NCI-H2081 (cell line): ENCODE measurements at regions not wholly inside any gene's neighbourhood (a gene's known extent, or its start where the extent isn't known, plus 50 kb on each side); places are given as distances from the start of the nearest gene placed in this dataset.
"Not testable (repeated sequence)": the region's sequence is repeated elsewhere in the genome, so short reads cannot be mapped to it uniquely, and the experiment has no call there.

Experiments used
- DNase-seq, 2 experiments: peaks; one replicate each; lab custom pipeline; 2025; lab: John Stamatoyannopoulos, UW

GRCh38 chr18:34480162-34480700 is 229.9 kb upstream of the DTNA start:
- DNase-seq: no peak

DNA sequence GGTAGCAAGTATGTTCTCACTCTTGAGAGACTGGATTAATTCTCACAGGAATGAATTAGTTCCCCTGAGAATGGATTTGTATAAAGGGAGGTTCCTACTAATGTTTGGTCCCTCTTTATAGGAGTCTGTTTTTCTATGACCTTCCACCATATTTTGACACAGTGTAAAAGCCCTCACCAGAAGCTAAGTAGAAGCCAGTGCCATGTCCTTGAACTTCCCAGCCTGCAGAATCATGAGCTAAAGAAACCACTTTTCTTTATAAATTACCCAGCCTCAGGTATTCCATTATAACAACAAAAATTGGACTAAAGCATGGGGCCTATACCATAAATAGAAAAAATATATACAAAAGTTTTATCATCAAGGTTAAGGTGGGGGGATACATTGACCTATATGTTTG is 227.9 kb upstream of the DTNA start:
- DNase-seq: no peak

DNA sequence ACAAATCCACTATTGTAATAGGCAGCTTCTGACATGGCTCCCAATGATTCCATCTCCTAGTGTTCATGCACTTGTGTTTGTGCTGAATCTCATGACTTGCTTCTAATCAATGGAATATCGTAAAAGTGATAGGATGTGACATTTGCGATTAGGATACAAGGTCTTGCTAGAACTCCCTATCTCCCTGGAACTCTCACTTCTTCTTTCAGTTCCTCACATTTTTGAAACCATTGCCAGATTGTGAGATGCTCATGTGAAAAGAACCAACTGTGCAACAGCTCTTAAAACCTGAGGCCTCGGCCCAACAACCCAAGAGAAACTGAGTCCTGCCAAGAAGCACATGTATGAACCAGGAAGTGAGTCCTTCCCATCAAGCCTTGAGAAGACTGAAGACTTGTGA is 226.9 kb upstream of the DTNA start:
- no peak for DNase-seq

- DNase-seq: no peak
Measured at GRCh38 chr18:34491719-34492118, 218.4 kb upstream of the DTNA start.

GRCh38 chr18:34492652-34493051 is 217.4 kb upstream of the DTNA start:
- DNase-seq: peak; percentile 19 to 53

GRCh38 chr18:34493099-34493544 is 217.0 kb upstream of the DTNA start:
- peak; percentile 86 to 93 for DNase-seq

- peak; percentile 40 to 66 for DNase-seq
Measured at GRCh38 chr18:34493566-34494358, 216.3 kb upstream of the DTNA start.

DNA sequence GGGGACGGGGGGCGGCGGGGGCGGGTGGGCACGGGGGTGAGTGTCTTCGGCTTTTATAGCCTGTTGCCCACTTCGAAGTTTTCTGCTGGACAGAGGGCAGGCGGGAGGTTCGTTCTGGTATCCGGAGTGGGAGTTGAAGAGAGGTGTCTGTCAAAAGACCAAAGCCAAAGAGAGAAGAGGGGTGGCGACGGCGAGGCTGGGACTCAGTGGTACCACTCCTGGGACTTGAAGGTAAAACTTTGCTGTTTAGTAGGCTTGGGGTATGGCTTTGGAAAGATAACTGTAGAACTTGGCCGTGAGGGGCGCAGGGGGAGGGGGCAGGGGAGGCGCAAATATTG is 215.8 kb upstream of the DTNA start:
- no peak for DNase-seq

DNA sequence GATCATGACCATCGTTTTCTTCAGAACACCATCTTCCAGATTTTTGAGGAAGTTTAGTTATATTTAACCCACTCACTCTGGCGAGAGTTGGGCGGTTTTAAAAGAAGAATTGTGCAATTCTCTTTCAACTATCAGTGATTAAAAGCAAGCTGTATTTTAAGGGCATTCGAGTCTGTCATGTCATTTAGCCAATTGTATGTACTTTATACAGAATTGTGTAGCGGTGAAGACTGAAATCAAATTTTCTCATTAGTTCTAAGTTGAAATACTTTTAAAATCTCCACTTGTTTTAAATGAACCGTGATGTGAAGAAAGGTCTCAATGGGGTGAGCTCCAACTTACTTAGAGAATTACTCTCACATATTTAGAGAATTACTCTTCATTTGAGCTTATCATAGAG is 214.6 kb upstream of the DTNA start:
- DNase-seq: no peak

DNA sequence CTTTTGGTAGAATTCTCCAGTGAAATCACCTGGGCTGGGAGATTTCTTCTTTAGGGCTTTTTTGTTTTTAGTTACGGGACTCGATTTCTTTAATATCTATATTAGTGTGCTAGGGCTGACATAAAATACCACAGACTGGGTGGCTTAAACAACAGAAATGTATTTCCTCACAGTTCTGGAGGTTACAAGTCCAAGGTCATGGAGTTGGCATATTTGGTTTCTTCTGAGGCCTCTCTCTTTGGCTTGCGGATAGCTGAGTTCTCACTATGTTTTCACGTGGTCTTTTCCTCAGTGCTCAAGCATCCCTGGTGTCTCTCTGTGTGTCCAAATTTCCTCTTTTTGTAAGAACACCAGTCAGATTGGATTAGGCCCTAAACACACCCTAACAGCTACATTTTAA is 208.5 kb upstream of the DTNA start:
- no peak for DNase-seq

GRCh38 chr18:34506198-34506597 is 203.9 kb upstream of the DTNA start:
- no peak for DNase-seq

DNA sequence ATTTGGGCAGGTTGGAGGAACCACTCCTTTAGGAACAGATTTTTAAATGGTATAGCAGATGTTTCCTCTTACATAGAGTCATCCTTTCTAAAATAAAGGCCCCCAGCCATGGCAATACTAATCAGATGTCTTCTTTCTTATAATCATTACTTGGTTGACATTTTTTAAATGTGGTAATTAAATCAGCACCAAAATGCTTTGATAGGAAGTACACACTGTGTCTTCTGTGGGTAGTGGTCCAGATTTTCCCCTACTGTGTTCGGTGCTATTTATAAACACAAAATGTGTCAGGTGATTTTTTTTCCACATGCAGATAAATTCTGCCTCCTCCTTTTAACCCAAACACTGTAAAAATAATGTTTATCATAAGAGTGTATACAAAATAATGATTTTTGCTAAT is 200.9 kb upstream of the DTNA start:
- no peak for DNase-seq

- DNase-seq: no peak
Measured at GRCh38 chr18:34509879-34510586, 200.1 kb upstream of the DTNA start.

DNA sequence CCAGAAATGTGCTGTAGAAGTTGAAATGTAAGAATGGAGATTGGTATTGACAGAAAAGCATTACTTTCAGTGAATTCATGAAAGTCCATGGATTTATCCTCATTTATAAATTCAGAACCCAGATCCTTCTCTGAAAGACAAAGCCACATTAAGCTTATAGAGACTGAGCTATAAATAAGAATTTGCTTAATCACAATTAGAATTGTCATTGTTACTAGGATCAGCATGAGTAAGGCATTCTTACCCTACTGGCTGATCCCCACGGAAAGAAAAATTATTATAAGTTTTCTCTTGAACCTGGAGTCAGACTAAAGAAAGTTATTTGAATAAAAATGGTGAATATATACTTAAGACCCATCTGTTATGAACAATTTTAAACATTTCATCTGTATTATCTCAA is 199.2 kb upstream of the DTNA start:
- no peak for DNase-seq

- no peak for DNase-seq
Measured at GRCh38 chr18:34511435-34511834, 198.7 kb upstream of the DTNA start.

GRCh38 chr18:34511879-34512278 is 198.2 kb upstream of the DTNA start:
- DNase-seq: no peak

- DNase-seq: no peak
Measured at GRCh38 chr18:34514238-34514637, 195.9 kb upstream of the DTNA start.

DNA sequence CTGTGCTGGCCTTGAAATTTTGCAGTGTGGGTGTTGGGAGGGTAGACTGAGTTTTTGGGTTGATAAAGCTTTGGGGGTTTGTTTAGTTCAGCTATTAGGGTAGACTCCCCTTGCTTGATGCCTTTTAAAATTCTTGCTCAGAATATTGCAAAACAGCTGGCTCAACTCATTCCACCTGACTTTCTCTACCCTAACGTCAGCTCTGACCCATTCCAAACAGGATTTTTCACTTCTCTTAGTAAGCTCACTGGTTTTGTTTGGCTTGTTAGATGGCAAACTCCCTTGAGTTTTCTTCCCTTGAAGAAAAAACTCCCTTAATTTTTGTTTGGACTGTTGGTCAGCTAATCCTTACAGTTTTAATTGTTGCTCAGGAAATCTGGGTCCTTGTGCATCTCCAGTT is 195.1 kb upstream of the DTNA start:
- DNase-seq: no peak

- DNase-seq: not testable (repeated sequence)
Measured at GRCh38 chr18:34516355-34516754, 193.7 kb upstream of the DTNA start.

GRCh38 chr18:34516996-34517395 is 193.1 kb upstream of the DTNA start:
- not testable (repeated sequence) for DNase-seq

DNA sequence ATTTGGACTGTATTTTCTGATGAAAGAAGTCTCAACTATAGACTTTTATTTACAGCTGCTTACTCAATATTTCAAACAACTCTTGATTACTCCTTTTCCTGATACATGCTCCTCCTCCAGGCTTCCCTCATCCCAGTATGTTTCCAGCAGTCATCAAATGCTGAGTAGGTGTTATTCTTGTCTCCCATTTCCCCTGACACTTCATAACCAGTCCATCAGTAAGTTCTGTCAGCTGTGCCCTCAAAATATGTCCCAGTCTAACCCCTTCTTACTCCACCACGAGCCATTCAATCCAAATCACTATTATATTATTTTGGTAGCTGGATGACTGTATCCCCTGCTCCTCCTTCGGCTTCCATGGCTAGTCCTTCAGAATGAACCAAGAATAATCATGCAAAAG is 189.1 kb upstream of the DTNA start:
- no peak for DNase-seq

DNA sequence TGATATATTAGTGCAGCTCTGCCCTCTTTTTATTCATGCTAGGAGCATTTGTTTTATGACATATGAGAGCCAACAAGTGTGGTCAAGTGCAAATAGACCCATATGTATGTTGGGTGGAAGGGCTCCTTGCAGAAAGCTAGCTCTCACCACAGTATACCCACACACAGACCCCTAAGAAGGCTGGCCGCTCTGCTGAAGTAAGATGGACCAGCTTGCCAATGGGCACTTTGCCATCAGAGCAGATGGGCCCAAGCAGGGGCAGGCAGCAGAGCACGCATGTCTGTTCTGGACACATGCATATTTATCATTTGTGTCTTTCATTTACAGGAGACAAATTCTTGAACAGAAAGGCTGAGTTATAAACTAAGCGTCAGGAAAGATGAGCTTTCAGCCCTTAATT is 187.5 kb upstream of the DTNA start:
- peak in 1 of 2 experiments; percentile 37 for DNase-seq

DNA sequence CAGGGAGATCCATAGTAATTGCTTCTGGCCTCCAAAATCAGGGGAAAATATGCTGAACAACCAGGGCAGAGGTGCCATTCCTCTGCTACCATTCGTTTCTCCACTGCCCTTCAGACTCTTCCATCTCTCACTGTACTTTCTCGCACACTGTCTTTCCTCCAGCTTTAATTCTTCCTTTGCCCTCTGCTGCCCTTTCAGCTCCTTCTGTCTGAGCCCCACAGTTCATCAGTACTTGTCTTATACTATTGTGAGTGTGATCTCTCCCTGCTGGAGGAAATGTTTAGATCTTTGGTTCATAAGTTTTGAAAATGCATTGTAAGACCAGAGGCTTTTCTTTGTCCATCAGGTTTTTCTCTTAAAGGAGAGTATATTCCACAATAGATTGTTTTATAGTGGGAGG is 184.9 kb upstream of the DTNA start:
- no peak for DNase-seq
